ENCODE measurements at regions not wholly inside any gene's neighbourhood (a gene's known extent, or its start where the extent isn't known, plus 50 kb on each side); places are given as distances from the start of the nearest gene placed in this dataset.

- TF ChIP-seq CTCF (IDR thresholded peaks at IDR 0.05; ENCODE audit: insufficient read depth, low read length, missing control alignments) = no peak
- DNase-seq (ENCODE audit: low read depth, low spot score) = no peak
- no peak overlapping the region for H3K4me3 ChIP-seq (ENCODE audit: low read depth, low read length)
- POLR2A ChIA-PET = no interaction called here
- CTCF ChIA-PET = interaction anchor here (1.1 kb wide), 1 partner anchor 10 kb away, joined by 4 read pairs; no protein-coding TSS in a partner anchor
Measured at GRCh38 chr20:50263831-50264230, 73.2 kb downstream of the CEBPB start.

GRCh38 chr20:50264534-50265145 lies 74.0 kb downstream of the CEBPB start:
- ChIA-PET POLR2A (no interaction called here), CTCF (interaction anchor here (1.1 kb wide), 1 partner anchor 9 kb away, joined by 4 read pairs; no protein-coding TSS in a partner anchor)
- no peak for DNase-seq (ENCODE audit: low read depth, low spot score)
- TF ChIP-seq CTCF (IDR thresholded peaks at IDR 0.05; ENCODE audit: insufficient read depth, low read length, missing control alignments) = no peak
- no peak overlapping the region for H3K4me3 ChIP-seq (ENCODE audit: low read depth, low read length)

- H3K4me3 ChIP-seq (ENCODE audit: low read depth, low read length) = no peak overlapping the region
- no peak for TF ChIP-seq CTCF (IDR thresholded peaks at IDR 0.05; ENCODE audit: insufficient read depth, low read length, missing control alignments)
- DNase-seq (ENCODE audit: low read depth, low spot score) = no peak
- ChIA-PET CTCF (interaction anchor here (1.6 to 2.0 kb wide), 2 partner anchors 20 to 199 kb away, joined by 4 read pairs; no protein-coding TSS in a partner anchor), POLR2A (no interaction called here)
Measured at GRCh38 chr20:50265245-50265946, 74.8 kb downstream of the CEBPB start.

GRCh38 chr20:50266293-50267040 lies 75.8 kb downstream of the CEBPB start:
- ChIA-PET CTCF (interaction anchor here (1.0 to 2.0 kb wide), 3 partner anchors 19 to 198 kb away, joined by 3 to 4 read pairs (median 4); no protein-coding TSS in a partner anchor), POLR2A (no interaction called here)
- no peak overlapping the region for H3K4me3 ChIP-seq (ENCODE audit: low read depth, low read length)
- TF ChIP-seq CTCF (IDR thresholded peaks at IDR 0.05; ENCODE audit: insufficient read depth, low read length, missing control alignments) = no peak
- DNase-seq (ENCODE audit: low read depth, low spot score) = no peak

GRCh38 chr20:50267041-50267865 lies 76.6 kb downstream of the CEBPB start:
- no peak overlapping the region for H3K4me3 ChIP-seq (ENCODE audit: low read depth, low read length)
- ChIA-PET POLR2A (no interaction called here), CTCF (interaction anchor here (1.0 to 2.0 kb wide), 3 partner anchors 13 to 197 kb away, joined by 3 to 4 read pairs (median 3); no protein-coding TSS in a partner anchor)
- DNase-seq (ENCODE audit: low read depth, low spot score) = no peak
- no peak for TF ChIP-seq CTCF (IDR thresholded peaks at IDR 0.05; ENCODE audit: insufficient read depth, low read length, missing control alignments)

All from AG04449 (cell line).